Esophagus muscularis mucosa (tissue), 4 donors: ENCODE measurements at regions not wholly inside any gene's neighbourhood (a gene's known extent, or its start where the extent isn't known, plus 50 kb on each side); places are given as distances from the start of the nearest gene placed in this dataset.

Experiments used
- DNase-seq: peaks from one replicate; pipeline ENCODE4 v3.0.0-alpha.2; 2017; ENCODE audit errors: extremely low spot score
- H3K27ac ChIP-seq, 4 donors: fragments of 200-600 bp; sonication (generic); replicated peaks in 1 of 4; 1 replicate in 3 of 4; 2 replicates in 1 of 4; pipeline ENCODE4 v1.5.1; 2016 to 2019; ENCODE audit warnings: mild to moderate bottlenecking in 1 of 4
- H3K27me3 ChIP-seq, 4 donors: fragments of 200-600 bp; sonication (generic); one replicate each; pipeline versions ENCODE4 v1.5.1 to v1.6.0; 2016 to 2019
- H3K36me3 ChIP-seq, 4 donors: fragments of 200-600 bp; sonication (generic); one replicate each; pipeline ENCODE4 v1.5.1; 2016 to 2019
- H3K4me1 ChIP-seq, 4 donors: fragments of 200-600 bp; sonication (generic); one replicate each; pipeline ENCODE4 v1.5.1; 2016 to 2019
- H3K4me3 ChIP-seq, 4 donors: fragments of 200-600 bp; sonication (generic); 1 replicate in 2 of 4; 2 replicates in 2 of 4; pipeline ENCODE4 v1.5.1; 2016 to 2019; ENCODE audit warnings: mild to moderate bottlenecking in 4 of 4, moderate library complexity in 1 of 4
- H3K9me3 ChIP-seq, 4 donors: fragments of 200-600 bp; sonication (generic); 1 replicate in 3 of 4; 2 replicates in 1 of 4; pipeline ENCODE4 v1.5.1; 2016 to 2019
- EP300 ChIP-seq: sonication (generic); formaldehyde crosslinking; IDR thresholded peaks from one replicate; pipeline ENCODE4 v1.6.1; 2017; ENCODE audit warnings: antibody characterized with exemption
- POLR2A ChIP-seq: fragments of 450-650 bp; IDR thresholded peaks from one replicate; pipeline ENCODE4 v1.6.1; 2017; ENCODE audit warnings: antibody characterized with exemption, moderate library complexity, mild to moderate bottlenecking, low read depth
- POLR2AphosphoS5 ChIP-seq, 2 donors: sonication (generic); formaldehyde crosslinking; IDR thresholded peaks; one replicate each; pipeline ENCODE4 v1.6.1; 2017; ENCODE audit warnings: antibody characterized with exemption in 2 of 2
- WGBS: methylation state at CpG from one replicate; pipeline ENCODE4 v1.1.5; 2018; 5-methylcytosine and 5-hydroxymethylcytosine counted together
- intact Hi-C: fragments of 100-400 bp; cut with DNase I; formaldehyde crosslinking; loops from one replicate; pipeline ENCODE4 v1.15.1; 2023
- TF ChIP-seq, protein P1 (sequence below), 3 experiments: fragments of 200-600 bp in 2 of 3; fragments of 450-650 bp in 1 of 3; sonication (generic) in 2 of 3; IDR thresholded peaks; one replicate each; pipeline ENCODE4 v1.5.1; 2017 to 2019; ENCODE audit warnings: antibody characterized with exemption in 3 of 3, mild to moderate bottlenecking in 2 of 3, moderate library complexity in 1 of 3

DNA sequence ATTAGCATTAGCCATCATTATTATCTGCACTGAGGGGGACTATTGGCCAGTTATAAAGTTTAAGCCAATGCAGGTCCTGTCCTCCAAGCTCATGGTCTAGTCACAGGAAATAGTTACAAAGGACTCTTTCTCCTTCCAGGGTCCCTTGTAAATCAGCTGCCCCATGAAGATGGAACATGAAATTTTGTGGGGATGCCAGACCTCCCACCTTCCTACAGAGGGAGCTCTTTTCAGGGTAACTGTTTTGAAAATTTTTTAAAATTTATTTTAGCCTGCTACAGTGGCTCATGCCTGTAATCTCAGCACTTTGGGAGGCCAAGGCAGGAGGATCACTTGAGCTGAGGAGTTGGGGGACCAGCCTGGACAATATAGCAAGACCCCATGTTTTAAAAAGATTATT lies 124.4 kb upstream of the SLC34A2 start:
- Histone ChIP-seq H3K9me3 (no peaks in the 10 kb centered on the region), H3K4me1 (no peaks in the 10 kb centered on the region), H3K36me3 (no peaks in the 10 kb centered on the region), H3K4me3 (no peak overlapping the region), H3K27ac (no peak overlapping the region), H3K27me3 (no peaks in the 10 kb centered on the region)
- TF ChIP-seq EP300 (no peak), POLR2A (no peak), POLR2AphosphoS5 (IDR thresholded peaks at IDR 0.05) (no peak)
- TF ChIP-seq, protein P1, sequence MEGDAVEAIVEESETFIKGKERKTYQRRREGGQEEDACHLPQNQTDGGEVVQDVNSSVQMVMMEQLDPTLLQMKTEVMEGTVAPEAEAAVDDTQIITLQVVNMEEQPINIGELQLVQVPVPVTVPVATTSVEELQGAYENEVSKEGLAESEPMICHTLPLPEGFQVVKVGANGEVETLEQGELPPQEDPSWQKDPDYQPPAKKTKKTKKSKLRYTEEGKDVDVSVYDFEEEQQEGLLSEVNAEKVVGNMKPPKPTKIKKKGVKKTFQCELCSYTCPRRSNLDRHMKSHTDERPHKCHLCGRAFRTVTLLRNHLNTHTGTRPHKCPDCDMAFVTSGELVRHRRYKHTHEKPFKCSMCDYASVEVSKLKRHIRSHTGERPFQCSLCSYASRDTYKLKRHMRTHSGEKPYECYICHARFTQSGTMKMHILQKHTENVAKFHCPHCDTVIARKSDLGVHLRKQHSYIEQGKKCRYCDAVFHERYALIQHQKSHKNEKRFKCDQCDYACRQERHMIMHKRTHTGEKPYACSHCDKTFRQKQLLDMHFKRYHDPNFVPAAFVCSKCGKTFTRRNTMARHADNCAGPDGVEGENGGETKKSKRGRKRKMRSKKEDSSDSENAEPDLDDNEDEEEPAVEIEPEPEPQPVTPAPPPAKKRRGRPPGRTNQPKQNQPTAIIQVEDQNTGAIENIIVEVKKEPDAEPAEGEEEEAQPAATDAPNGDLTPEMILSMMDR (IDR thresholded peaks at IDR 0.05): no peak
- intact Hi-C loops: no loop called here
- no peak for DNase-seq

DNA sequence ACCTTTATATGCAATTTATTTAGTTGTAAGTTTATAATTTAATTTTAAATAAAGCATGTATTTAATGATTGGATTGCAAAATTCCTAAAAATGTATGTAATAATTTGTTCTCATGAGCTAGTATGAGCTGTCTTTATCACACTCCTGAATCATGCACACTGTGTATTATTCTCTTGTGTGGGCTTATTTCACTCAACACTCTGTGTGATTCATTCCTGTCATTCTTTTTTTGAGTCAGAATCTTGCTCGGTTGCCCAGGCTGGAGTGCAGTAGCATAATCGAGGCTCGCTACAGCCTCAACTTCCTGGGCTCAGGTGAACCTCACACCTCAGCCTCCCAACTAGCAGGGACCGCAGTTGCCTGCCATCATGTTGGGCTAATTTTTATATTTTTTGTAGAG lies 123.1 kb upstream of the SLC34A2 start:
- WGBS: 96% methylated on average over 4 of the region's 4 CpGs
- H3K36me3 ChIP-seq: no peaks in the 10 kb centered on the region
- intact Hi-C loops: no loop called here
- no peak overlapping the region for H3K4me3 ChIP-seq
- peaks cover 0 to 6% (median 0%) of the 10 kb centered on the region in 4 donors for H3K27me3 ChIP-seq
- no peaks in the 10 kb centered on the region for H3K4me1 ChIP-seq
- TF ChIP-seq, protein P1 (IDR thresholded peaks at IDR 0.05): no peak
- TF ChIP-seq POLR2A (no peak), POLR2AphosphoS5 (IDR thresholded peaks at IDR 0.05) (no peak), EP300 (no peak)
- no peak for DNase-seq
- H3K9me3 ChIP-seq: no peaks in the 10 kb centered on the region
- no peak overlapping the region for H3K27ac ChIP-seq

DNA sequence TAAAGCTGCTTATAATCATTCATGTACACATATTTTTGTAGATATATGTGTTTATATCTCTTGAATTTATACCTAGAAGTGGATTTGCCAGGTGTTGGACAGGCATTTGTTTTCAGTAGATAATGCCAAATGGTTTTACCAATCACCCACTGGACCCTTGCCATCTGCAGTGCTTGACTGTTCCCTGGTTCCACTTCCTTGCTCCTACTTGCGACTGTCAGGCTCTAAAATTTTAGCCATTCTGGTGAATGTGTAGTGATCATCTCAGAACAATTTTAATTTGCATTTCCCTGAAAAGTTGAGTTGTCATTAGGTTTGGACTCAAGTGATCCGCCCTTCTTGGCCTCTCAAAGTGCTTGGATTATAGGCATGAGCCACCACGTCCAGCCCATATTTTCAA lies 122.4 kb upstream of the SLC34A2 start:
- no peak for TF ChIP-seq POLR2A
- no peak for TF ChIP-seq EP300
- TF ChIP-seq, protein P1 (IDR thresholded peaks at IDR 0.05): no peak
- no peak for TF ChIP-seq POLR2AphosphoS5 (IDR thresholded peaks at IDR 0.05)
- WGBS: 92% methylated on average over 3 of the region's 3 CpGs
- Histone ChIP-seq H3K4me3 (no peak overlapping the region), H3K9me3 (no peaks in the 10 kb centered on the region), H3K27ac (no peak overlapping the region), H3K27me3 (peaks cover 0 to 6% (median 0%) of the 10 kb centered on the region in 4 donors), H3K36me3 (no peaks in the 10 kb centered on the region), H3K4me1 (no peaks in the 10 kb centered on the region)
- no peak for DNase-seq
- intact Hi-C loops: no loop called here

DNA sequence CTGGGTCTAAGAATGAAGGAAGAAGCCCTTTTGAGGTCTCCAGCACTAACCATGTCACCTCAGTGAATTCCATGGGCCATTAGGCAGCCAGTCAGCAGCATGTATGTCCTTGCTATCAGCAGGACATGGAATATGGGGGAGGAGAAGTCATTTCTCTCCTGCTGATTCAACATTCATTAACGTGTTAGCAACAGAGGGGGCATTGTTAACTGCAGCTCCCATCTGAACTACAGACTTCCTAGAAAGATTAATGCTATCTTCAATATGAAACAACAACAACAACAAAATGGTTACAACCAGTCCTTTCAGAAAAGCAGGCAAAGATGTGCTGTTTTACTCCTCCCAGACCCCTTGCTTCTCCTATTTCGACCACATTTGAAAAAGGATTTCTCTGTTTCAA lies 120.4 kb upstream of the SLC34A2 start:
- H3K4me1 ChIP-seq: no peaks in the 10 kb centered on the region
- intact Hi-C loops: no loop called here
- 70% methylated on average over 2 of the region's 2 CpGs for WGBS

More for the DNA sequence above, 120.4 kb upstream of the SLC34A2 start:
- Histone ChIP-seq H3K4me3 (no peak overlapping the region), H3K36me3 (no peaks in the 10 kb centered on the region), H3K27me3 (peaks cover 0 to 6% (median 0%) of the 10 kb centered on the region in 4 donors), H3K27ac (no peak overlapping the region), H3K9me3 (no peaks in the 10 kb centered on the region)
- TF ChIP-seq POLR2A: no peak
- no peak for TF ChIP-seq EP300
- TF ChIP-seq, protein P1 (IDR thresholded peaks at IDR 0.05): no peak
- no peak for TF ChIP-seq POLR2AphosphoS5 (IDR thresholded peaks at IDR 0.05)
- DNase-seq: no peak
